Activated naive CD4-positive, alpha-beta T cell treated with anti-CD3 and anti-CD28 coated beads, Interleukin-2, amount 50 U/mL, for 16 hours (primary cell): ENCODE measurements at regions not wholly inside any gene's neighbourhood (a gene's known extent, or its start where the extent isn't known, plus 50 kb on each side); places are given as distances from the start of the nearest gene placed in this dataset.
"Not testable (repeated sequence)": the region's sequence is repeated elsewhere in the genome, so short reads cannot be mapped to it uniquely, and the experiment has no call there.

Experiments used
- DNase-seq: peaks from one replicate; pipeline ENCODE4 v3.0.0-alpha.2; 2020

DNA sequence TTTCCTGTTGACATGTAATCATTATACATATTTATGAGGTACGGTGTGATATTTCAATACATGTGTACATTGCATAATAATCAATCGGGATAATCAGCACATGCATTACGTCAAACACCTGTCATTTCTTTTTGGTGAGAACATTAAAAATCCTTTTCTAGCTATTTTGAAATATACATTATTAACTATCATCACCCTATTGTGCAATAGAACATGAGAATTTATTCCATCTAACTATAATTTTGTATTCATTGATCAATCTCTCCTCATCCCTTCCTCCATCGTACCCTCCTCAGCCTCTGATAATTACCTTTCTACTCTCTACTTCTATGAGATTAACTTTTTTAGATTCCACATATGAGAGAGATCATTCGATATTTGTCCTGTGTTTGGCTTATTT, 170.9 kb upstream of the GHR start:
- DNase-seq = no peak

- not testable (repeated sequence) for DNase-seq
Observed at GRCh38 chr5:42259914-42260313, 163.3 kb upstream of the GHR start.

GRCh38 chr5:42267091-42267490, 156.1 kb upstream of the GHR start:
- DNase-seq = no peak

DNA sequence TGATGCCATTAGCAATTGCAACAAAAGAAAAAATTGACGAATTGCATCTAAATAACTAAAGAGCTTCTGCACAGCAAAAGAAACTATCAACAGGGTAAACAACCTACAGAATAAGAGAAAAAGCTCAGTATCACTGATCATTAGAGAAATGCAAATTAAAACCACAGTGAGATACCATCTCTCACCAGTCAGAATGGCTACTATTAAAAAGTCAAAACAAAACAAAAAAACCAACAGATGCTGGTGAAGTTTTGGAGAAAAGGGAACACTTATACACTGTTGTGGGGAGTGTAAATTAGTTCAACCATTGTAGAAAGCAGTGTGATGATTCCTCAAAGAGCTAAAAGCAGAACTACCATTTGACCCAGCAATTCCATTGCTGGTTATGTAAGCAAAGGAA, 155.1 kb upstream of the GHR start:
- not testable (repeated sequence) for DNase-seq

DNA sequence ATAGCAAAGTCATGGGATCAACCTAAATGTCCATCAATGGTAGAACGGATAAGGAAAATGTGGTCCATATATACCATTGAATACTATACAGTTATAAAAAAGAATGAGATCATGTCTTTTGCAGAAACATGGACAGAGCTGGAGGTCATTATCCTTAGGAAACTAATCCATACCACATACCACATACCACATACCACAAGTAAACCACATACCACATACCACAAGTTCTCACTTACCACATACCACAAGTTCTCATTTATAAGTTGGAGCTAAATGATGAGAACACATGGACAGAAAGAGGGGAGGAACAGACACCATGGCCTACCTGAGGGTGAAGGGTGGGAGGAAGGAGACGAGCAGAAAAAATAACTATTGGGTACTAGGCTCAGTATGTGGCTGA, 154.6 kb upstream of the GHR start:
- DNase-seq = no peak

DNA sequence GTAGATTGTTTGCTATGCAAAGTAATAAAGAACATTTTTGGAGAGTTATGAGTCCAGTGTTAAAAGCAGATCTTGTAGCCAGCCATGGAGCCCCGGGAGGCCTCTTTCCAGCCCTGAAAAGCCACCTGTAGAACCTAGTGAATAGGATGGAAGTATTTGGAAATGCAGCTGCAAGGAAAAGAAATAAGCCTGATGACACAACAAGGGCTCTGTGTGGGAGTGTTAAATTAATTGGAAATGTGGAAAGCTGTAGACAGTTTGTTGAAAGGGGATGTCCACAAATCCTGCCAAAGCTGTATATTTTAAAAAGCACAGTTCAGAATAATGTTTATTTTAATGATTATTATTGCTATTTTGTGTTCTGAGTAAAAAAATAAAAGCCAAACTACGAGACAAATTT, 152.5 kb upstream of the GHR start:
- DNase-seq = no peak

- DNase-seq = no peak
Observed at GRCh38 chr5:42274913-42275312, 148.3 kb upstream of the GHR start.

- DNase-seq = no peak
Observed at GRCh38 chr5:42277293-42277692, 145.9 kb upstream of the GHR start.

- DNase-seq = no peak
Observed at GRCh38 chr5:42284584-42284983, 138.7 kb upstream of the GHR start.

- no peak for DNase-seq
Observed at GRCh38 chr5:42285230-42285629, 138.0 kb upstream of the GHR start.

GRCh38 chr5:42300496-42300895, 122.7 kb upstream of the GHR start:
- DNase-seq = no peak

DNA sequence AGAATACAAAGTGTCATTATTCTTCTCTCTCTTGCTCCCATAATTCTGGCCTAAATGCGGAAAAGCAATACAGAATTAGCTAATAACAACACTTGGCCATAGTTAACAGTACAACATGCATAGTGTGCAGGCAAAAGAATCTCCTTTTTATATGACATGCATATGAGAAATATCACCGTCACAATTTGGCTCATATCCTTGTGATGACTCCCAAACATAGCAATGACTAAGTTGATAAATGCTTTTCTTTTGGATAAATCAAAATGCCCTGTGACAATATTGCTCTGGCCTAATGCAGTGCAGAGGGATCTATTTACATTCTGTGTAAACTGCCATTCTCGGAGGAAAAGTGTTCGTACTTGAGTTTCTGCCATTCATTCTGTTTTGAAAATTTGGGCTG, 121.9 kb upstream of the GHR start:
- DNase-seq = no peak

DNA sequence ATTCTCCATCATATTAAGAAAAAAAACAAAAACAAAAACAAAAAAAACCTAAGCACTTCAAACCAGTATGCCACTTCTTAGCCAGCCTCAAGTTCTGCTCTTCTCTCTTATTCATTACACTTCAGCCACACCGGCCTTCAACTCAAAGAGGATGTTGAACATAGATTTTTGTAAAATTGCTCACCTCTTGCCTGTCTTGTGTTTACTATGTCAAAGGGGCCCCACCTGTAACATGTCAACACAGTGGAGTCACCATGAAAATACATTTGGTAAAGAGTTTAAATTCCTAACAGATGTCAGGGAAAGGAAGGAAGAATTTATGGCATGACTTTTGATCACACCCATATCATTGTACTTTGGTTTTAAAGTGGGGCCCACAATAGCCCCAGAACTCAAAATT, 121.1 kb upstream of the GHR start:
- DNase-seq = no peak

DNA sequence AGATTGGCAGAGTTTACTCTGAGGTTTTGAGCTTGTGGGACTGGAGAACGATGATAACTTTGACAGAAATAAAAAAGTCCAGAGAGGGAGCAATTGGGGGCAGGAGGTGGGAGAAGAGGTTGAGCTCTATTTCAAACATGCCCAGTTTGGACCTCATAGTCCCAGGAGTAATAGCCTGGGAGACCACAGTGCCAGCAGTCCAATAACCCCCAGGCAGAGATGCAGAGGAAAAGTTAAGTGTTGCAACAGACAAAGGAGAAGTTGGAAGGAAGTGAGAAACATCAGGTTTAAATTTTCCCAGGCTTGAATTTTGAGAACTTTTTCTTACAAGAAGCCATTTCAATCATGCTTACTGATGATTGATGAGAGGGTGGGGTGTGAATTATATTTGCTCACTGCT, 117.0 kb upstream of the GHR start:
- no peak for DNase-seq

GRCh38 chr5:42309865-42310264, 113.4 kb upstream of the GHR start:
- no peak for DNase-seq

DNA sequence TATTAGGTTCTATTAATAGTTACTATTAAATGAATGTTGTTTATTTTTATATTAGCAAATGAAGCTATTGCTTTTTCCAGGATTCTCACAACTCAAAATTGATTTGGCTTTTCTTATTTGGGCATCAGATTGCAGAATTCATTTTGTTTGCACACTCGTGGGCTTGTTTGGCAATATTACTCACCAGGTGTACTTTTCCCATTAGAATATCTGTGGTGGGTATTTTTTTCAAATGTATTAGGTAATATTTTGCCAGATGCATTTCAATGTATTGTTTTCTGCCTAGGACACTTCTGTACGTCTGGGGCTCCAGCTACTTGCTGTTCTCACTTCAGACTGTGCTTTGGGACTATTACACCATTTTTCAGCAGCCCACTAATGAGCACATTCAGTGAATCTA, 108.0 kb upstream of the GHR start:
- no peak for DNase-seq

DNA sequence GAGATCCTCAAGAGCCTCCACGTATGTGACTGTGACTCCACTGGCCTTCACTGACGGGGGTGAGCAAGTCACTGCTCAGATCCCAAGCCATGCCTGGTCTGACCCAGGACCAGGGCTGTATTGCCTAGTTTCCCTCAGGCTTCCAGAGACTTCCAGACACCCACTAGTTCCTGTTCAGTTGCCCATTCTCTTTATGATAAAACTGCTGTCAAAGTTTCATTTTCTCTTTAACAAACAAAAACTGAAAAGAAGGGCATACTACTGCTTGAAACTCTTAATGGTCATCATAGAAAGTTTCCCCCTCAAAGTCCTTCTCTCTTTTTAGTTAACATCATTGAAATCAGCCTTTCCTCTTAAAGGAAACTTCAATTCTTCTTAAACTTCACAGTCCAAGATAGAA, 105.7 kb upstream of the GHR start:
- DNase-seq = no peak

GRCh38 chr5:42319546-42319945, 103.7 kb upstream of the GHR start:
- not testable (repeated sequence) for DNase-seq

DNA sequence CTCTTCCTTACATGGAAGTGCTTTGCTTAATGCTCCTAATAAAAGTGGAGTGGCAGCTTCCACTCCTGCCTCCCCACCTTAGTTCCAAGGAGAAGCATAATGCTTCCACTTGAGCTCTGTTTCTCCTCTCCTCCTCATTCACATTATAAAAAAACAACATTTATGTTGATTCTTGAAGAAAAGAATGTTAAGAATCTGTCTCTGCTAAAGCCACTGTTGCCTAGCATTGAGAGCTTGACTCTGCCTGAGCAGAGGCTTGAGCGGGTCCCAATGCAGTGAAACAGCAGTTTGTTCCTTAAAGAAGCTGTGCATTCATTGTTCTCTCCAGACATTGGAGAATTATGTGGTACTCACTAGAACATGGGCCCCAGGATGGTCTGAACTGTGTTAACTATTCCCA, 101.5 kb upstream of the GHR start:
- DNase-seq = no peak

DNA sequence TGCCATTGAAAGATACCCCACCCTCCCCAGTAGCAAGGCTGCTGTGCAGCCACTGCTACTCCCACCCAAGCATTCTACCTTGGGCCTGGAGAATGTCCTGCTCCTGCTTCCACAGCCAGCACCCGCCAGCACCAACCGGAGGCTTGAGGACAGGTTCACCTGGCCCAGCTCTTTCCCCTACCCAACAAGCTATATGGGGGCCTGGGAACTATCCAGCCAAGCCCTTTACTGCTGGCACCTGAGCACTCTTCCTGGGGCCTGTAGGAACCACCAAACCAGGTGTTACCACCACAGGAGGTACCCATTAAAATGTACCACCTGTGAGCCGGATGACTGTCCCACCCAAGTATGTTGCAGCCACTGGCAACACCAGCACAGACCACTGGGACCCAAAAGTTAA, 86.1 kb upstream of the GHR start:
- no peak for DNase-seq

DNA sequence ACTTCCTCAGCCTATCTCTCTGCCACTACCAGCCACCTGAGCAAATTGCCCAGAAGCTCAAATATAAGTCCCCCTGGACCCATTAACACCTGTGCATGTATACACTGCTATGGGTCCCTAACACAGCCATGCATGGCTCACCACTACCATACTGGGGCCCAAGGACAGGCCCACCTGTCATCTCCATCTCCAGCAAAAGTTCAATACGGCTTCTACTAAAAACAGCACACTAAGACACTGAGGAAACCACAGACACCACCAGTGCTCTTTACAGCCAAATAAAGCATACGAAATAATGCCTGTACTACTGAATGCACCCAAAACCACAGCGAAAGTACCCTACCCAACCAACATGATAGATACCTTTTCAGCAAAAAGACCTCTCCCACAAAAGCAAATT, 85.6 kb upstream of the GHR start:
- DNase-seq = no peak

- no peak for DNase-seq
Observed at GRCh38 chr5:42338136-42338535, 85.1 kb upstream of the GHR start.

DNA sequence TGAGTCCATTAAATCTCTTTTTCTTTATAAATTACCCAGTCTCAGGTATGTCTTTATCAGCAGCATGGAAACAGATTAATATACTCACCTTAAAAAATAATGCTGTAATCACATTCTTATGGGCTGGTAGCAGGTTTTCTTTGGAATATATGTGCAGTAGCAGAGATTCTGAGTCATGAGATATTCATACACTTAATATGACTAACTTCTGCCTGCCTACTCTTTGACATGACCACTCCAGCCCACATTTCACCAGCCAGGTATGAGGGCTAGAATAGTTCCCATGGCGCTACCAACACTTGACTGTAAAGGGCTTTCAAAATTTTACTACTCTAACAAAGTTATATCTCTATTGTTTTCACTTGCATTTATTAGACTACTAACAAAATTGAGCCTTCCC, 74.1 kb upstream of the GHR start:
- no peak for DNase-seq

DNA sequence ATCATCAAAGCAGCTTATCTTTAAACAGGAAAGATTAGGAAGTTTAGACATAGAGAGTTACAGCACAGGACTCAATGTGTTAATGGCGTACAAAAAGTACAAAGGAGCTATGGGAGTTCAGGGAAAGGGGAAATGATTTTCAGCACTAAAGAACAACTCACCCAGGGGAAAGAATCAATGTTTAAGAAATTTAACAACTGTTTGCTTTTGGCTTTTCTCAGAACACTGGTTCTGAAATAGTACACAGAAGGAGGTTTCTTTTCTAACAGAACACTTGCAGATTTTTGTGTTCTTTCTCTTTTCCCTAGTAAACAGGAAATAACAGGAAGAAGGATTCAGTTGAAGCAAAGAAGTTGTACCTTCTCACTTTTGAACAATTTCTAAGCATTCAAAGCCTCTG, 71.3 kb upstream of the GHR start:
- no peak for DNase-seq

DNA sequence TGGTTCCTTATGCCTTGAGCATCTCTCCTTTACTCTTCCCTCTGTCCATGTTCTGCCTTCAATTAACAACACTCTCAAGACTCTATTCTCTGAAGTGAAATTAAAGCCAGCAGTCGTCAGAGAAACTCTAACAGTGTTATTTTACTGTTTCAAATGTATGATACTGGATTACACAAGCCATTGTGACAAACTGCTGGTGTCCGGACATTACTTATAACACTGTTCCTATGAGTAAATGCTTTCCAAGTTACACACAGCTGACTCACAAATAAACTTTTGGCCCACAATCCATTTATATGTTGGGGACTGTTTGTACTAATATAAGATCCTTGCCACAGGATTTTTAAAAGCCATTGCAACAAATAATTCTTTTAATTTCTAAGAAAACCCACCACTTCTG, 63.2 kb upstream of the GHR start:
- DNase-seq = no peak

- no peak for DNase-seq
Observed at GRCh38 chr5:42360616-42361314, 62.5 kb upstream of the GHR start.
